ENCODE measurements at regions not wholly inside any gene's neighbourhood (a gene's known extent, or its start where the extent isn't known, plus 50 kb on each side); places are given as distances from the start of the nearest gene placed in this dataset.

GRCh38 chr3:182628531-182628930 is 164.8 kb upstream of the ATP11B start:
- WGBS = 85% methylated on average over 2 of the region's 2 CpGs
- Histone ChIP-seq H3K27ac (replicated peaks in 1 of 4) (no peak overlapping the region), H3K4me1 (no peaks in the 10 kb centered on the region), H3K27me3 (no peaks in the 10 kb centered on the region), H3K36me3 (no peaks in the 10 kb centered on the region), H3K4me3 (no peak overlapping the region), H3K9me3 (no peaks in the 10 kb centered on the region)
- TF ChIP-seq EP300 (IDR thresholded peaks at IDR 0.05) (no peak), CTCF (IDR thresholded peaks at IDR 0.05) (no peak), POLR2AphosphoS5 (IDR thresholded peaks at IDR 0.05) (no peak), POLR2A (IDR thresholded peaks at IDR 0.05; ENCODE audit: low read depth) (no peak)
- DNase-seq (ENCODE audit: extremely low spot score) = no peak
- intact Hi-C loops (cut with DNase I) = no loop called here

- WGBS = 44% methylated on average over 1 of the region's 1 CpG
- H3K4me3 ChIP-seq = no peak overlapping the region
Measured at GRCh38 chr3:182629521-182629920, 163.8 kb upstream of the ATP11B start.

GRCh38 chr3:182631183-182632076 is 161.9 kb upstream of the ATP11B start:
- no peak for TF ChIP-seq EP300 (IDR thresholded peaks at IDR 0.05)
- TF ChIP-seq POLR2AphosphoS5 (IDR thresholded peaks at IDR 0.05) = no peak
- no peak for TF ChIP-seq POLR2A (IDR thresholded peaks at IDR 0.05; ENCODE audit: low read depth)
- no peak for TF ChIP-seq CTCF (IDR thresholded peaks at IDR 0.05)
- Histone ChIP-seq H3K4me3 (no peak overlapping the region), H3K27me3 (no peaks in the 10 kb centered on the region), H3K36me3 (no peaks in the 10 kb centered on the region), H3K4me1 (no peaks in the 10 kb centered on the region), H3K9me3 (no peaks in the 10 kb centered on the region), H3K27ac (replicated peaks in 1 of 4) (no peak overlapping the region)
- 57% methylated on average over 6 of the region's 6 CpGs for WGBS
- intact Hi-C loops (cut with DNase I) = no loop called here
- DNase-seq (ENCODE audit: extremely low spot score) = no peak

More at GRCh38 chr3:182629521-182629920, 163.8 kb upstream of the ATP11B start:
- Histone ChIP-seq H3K36me3 (no peaks in the 10 kb centered on the region), H3K27me3 (no peaks in the 10 kb centered on the region), H3K27ac (replicated peaks in 1 of 4) (no peak overlapping the region), H3K9me3 (no peaks in the 10 kb centered on the region), H3K4me1 (no peaks in the 10 kb centered on the region)
- TF ChIP-seq CTCF (IDR thresholded peaks at IDR 0.05) (no peak), EP300 (IDR thresholded peaks at IDR 0.05) (no peak), POLR2A (IDR thresholded peaks at IDR 0.05; ENCODE audit: low read depth) (no peak), POLR2AphosphoS5 (IDR thresholded peaks at IDR 0.05) (no peak)
- no peak for DNase-seq (ENCODE audit: extremely low spot score)
- intact Hi-C loops (cut with DNase I) = no loop called here

GRCh38 chr3:182632077-182632393 is 161.3 kb upstream of the ATP11B start:
- WGBS = 93% methylated on average over 4 of the region's 4 CpGs
- DNase-seq (ENCODE audit: extremely low spot score) = no peak
- H3K4me1 ChIP-seq = no peaks in the 10 kb centered on the region
- H3K27ac ChIP-seq (replicated peaks in 1 of 4) = no peak overlapping the region
- no peak overlapping the region for H3K4me3 ChIP-seq
- H3K27me3 ChIP-seq = no peaks in the 10 kb centered on the region
- no peak for TF ChIP-seq EP300 (IDR thresholded peaks at IDR 0.05)
- no peaks in the 10 kb centered on the region for H3K9me3 ChIP-seq
- H3K36me3 ChIP-seq = no peaks in the 10 kb centered on the region
- intact Hi-C loops (cut with DNase I) = no loop called here

GRCh38 chr3:182633186-182633585 is 160.1 kb upstream of the ATP11B start:
- DNase-seq (ENCODE audit: extremely low spot score) = no peak
- Histone ChIP-seq H3K4me3 (no peak overlapping the region), H3K27ac (replicated peaks in 1 of 4) (no peak overlapping the region), H3K36me3 (no peaks in the 10 kb centered on the region), H3K4me1 (no peaks in the 10 kb centered on the region), H3K9me3 (no peaks in the 10 kb centered on the region), H3K27me3 (peaks cover 0 to 4% (median 0%) of the 10 kb centered on the region in 4 donors)
- WGBS = 88% methylated on average over 7 of the region's 7 CpGs
- TF ChIP-seq EP300 (IDR thresholded peaks at IDR 0.05) = no peak
- intact Hi-C loops (cut with DNase I) = no loop called here

DNA sequence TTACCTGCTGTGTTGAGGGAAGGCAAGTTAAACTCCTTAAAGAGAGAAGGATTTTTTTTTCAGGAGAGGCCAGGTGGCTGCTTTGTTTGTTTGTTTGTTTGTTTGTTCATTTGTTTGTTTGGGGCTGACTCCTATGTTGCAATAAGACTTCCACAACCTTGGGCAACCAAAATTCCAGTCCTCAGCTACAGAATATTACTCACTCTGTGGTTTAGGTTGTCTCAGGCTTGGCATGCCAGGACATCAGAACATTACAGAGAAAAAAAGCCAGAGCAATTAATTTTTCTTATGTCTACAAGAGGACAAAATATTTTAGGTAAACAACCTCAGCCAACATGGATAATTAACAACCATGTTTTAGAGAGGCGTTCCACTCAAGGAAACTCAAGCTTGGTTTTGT is 156.7 kb upstream of the ATP11B start:
- H3K4me3 ChIP-seq = no peak overlapping the region
- peaks cover 0 to 8% (median 0%) of the 10 kb centered on the region in 4 donors for H3K9me3 ChIP-seq
- intact Hi-C loops (cut with DNase I) = no loop called here
- H3K27ac ChIP-seq (replicated peaks in 1 of 4) = no peak overlapping the region
- WGBS = 88% methylated on average over 1 of the region's 1 CpG
- H3K4me1 ChIP-seq = no peaks in the 10 kb centered on the region
- TF ChIP-seq POLR2A (IDR thresholded peaks at IDR 0.05; ENCODE audit: low read depth) (no peak), CTCF (IDR thresholded peaks at IDR 0.05) (no peak), POLR2AphosphoS5 (IDR thresholded peaks at IDR 0.05) (no peak), EP300 (IDR thresholded peaks at IDR 0.05) (no peak)
- H3K36me3 ChIP-seq = no peaks in the 10 kb centered on the region
- peaks cover 0 to 5% (median 0%) of the 10 kb centered on the region in 4 donors for H3K27me3 ChIP-seq
- DNase-seq (ENCODE audit: extremely low spot score) = no peak

Data from esophagus muscularis mucosa (tissue), 4 donors.